HG03571 (cell line): ENCODE measurements at regions not wholly inside any gene's neighbourhood (a gene's known extent, or its start where the extent isn't known, plus 50 kb on each side); places are given as distances from the start of the nearest gene placed in this dataset.
"Not testable (repeated sequence)": the region's sequence is repeated elsewhere in the genome, so short reads cannot be mapped to it uniquely, and the experiment has no call there.

Source experiments
- ATAC-seq: cut with Tn5 transposase; IDR thresholded peaks from one replicate; pipeline ENCODE4 v1.9.1; 2021; ENCODE audit not compliant: unreplicated experiment

- ATAC-seq, result no peak
Observed at GRCh38 chr2:125330133-125330532, 1305.0 kb downstream of the CNTNAP5 start.

DNA sequence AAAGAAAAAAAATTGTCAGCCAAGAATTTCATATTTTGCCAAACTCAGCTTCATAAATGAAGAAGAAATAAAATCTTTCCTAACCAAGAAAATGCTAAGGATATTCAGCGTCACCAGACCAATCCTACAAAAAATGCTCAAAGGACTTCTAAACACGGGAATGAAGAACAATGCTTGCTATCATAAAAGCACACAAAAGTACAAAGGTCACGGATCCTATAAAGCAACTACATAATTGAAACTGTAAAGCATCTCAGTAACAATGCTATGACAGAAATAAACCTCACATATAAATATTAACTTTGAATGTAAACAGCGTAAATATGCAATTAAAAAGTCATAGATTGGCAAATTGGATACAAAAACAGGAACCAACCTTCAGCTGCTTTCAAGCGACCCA is 1314.6 kb upstream of the GYPC start:
- ATAC-seq, result no peak

- not testable (repeated sequence) for ATAC-seq
Observed at GRCh38 chr2:125353542-125353941, 1302.4 kb upstream of the GYPC start.

DNA sequence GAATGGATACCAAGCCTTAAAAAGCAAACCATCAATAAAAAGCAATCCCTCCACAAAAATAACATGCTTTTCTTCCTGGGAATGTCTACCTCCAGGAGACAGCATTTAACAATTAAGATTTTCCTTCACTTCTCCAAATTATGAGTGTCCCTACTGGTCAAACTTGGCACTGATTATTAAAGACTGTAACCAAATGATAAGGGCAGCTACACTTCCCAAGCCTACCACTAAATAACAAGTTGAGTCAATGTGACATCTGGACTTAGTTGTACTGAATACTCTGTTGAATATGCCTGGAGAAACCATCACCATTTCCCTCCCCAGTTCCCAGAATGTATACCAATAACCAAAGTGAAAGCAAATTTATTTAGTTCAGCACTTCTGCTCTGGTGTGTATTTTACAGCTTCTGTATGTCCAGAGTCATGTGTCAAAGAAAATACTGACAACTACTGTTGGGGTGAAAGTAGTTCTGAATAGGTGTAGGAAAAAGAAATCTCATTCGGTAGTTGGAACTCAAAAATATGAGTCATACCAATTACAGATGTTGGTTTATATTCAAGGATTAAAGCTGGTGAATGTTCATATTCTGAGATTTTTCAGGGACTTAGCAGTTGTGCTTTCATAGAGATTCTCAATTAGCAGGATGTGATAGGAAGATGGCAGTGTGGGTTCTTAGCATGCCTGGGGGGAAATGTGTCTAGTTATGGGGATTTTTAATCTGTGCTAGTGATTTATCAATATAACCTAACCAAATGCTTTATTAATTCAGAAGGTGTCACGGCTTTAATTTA is 1291.6 kb upstream of the GYPC start:
- no peak for ATAC-seq

DNA sequence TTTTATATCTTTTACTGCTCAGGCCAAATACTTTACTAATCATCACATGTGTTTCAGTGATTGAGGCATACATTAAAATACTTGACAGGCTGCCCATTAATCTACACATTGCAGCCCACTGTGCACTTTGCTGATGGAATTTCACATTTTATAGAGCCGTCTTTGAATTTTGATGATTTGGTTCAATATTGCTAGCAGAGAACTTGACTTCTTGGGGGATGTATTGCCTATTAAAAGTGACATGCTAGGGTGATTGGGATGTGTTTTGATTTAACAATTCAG is 1291.0 kb upstream of the GYPC start:
- no peak for ATAC-seq

GRCh38 chr2:125371867-125372266 is 1284.1 kb upstream of the GYPC start:
- no peak for ATAC-seq

DNA sequence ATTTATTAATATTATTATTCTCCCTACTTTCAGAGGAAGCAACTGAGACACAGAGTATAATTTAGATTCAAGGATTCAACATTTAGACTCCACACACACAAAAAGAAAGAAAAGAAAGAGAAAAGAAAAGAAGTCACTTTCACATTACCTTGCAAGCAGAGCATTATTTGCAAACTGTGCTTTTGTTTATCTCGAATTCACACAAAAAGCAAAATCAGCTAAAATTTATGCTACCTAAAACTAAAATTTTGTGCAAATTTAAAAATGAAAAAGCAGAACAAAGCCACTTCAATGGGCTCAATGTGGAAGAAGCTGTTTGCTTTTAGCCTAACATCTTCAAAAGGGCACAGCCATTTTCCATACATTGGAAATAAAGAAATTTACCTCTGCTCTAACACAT is 1282.7 kb upstream of the GYPC start:
- ATAC-seq, result no peak

- no peak for ATAC-seq
Observed at GRCh38 chr2:125386074-125386473, 1269.9 kb upstream of the GYPC start.

DNA sequence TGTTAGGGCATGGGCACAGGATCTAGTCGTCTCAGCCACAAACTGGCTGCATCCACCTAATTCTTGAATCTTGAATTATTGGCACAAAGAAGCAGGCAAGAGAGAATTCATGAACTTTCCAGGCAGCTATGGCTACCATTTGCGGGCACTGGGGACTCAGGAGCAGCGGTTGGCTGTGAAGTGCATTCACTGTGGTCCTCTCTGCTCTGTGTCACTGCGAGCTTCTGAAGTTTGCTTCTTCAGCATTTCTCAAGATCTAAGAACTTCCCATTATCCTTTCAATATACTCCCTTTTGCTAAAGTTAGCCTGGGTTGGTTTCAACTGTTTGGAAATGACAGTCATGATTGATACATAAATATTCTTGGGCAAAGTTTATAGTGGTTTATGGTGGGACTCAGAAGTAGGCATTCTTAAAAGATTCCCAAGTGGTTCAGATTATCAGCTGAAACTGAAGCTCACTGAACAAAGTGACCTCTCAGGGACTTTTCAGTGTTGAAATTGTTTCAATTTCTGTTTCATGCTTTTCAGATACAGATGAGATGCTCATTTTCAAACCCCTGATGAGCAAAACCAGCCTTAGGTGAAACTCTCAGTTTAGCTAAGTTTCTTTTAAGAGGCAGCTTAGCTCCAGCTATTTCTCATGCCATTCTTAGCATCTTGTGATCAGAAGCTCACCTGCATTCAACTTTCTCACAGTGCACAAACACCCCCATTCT is 1258.3 kb upstream of the GYPC start:
- peak; percentile 77 for ATAC-seq

GRCh38 chr2:125398738-125399524 is 1257.0 kb upstream of the GYPC start:
- ATAC-seq, result peak; percentile 38

GRCh38 chr2:125405816-125406215 is 1250.1 kb upstream of the GYPC start:
- no peak for ATAC-seq

DNA sequence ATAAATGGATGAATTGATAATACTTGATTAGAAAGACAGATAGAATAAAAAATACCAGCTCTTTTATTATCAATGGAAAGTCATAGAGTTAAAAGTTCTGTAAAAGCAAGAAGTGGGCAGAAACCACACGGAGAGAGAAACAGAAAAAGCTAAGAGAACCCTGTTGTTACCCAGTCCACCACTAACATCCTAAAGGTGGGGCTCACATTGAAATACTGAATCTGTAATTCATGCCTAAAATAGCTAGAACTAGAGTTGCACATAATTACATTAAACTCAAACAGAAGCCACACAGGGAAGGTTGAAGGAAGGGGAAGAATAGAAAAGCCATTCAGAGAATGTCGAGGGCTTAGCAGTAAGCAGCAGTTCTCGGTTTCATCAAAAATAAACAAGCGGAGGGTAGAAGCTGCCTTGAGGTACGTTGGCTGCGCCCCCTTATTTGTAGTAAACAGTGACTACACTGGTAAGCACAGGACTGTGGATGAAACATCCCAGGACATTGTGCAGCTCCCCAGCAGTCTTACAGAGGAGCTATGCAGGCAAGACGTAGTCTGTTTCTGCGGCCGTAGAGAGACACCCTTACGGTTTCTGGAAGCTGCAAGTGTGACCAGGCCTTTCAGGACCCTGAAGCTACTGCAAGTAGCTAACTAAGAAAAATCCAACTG is 1247.0 kb upstream of the GYPC start:
- no peak for ATAC-seq

- no peak for ATAC-seq
Observed at GRCh38 chr2:125418483-125418882, 1237.5 kb upstream of the GYPC start.

- not testable (repeated sequence) for ATAC-seq
Observed at GRCh38 chr2:125422198-125422770, 1233.7 kb upstream of the GYPC start.

DNA sequence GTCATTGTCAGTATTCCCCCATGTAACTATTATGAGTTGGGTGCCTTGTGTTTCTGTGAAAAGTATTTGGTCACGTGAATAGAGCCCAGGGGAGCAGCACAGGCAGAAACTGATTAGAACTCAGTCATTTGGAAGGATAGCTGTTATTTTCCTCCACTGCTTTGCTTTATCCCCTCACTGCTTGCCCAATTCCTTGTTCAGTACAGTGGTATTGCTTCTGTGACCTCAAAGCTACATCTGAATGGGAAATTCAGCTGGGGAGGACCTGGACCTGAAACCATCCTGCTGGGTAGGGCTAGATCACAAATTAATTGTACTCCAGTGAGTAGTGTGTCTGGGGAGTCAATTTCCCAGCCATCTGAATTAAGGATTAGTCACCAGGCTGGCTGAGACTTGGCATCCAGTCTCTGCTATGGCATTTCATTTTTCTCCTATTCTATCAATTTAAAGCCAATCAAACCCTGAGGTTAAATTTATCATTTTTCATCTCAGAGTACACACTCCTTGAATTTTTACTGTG is 1231.6 kb upstream of the GYPC start:
- ATAC-seq, result no peak

DNA sequence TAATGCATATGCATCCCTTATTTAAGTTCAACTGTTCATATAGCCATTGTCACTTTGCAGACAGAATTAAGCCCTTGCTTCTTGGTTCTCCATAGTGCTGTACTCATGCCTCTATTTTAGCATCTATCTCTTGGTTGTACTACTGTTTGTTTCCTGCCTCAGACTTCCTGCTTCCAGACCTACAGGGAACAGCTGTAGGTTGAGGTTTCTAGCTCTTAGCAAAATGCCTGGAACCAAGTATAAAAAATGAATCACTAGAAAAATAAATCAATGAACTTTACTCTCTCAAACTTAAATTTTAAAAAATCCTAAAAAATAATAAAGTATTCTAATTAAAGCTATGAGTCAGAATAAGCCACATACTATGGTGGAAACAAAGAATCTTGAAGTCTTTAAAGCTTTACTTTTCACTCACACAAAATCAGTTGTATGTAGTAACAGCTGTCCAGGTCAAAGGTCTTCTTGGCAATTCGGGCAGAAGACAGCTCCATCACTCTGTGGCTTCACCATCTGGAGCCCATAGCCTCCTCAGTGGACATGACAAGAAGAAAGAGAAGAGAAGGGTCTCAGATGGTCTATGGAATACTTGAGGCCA is 1228.1 kb upstream of the GYPC start:
- no peak for ATAC-seq

- ATAC-seq, result no peak
Observed at GRCh38 chr2:125444106-125444505, 1211.9 kb upstream of the GYPC start.

DNA sequence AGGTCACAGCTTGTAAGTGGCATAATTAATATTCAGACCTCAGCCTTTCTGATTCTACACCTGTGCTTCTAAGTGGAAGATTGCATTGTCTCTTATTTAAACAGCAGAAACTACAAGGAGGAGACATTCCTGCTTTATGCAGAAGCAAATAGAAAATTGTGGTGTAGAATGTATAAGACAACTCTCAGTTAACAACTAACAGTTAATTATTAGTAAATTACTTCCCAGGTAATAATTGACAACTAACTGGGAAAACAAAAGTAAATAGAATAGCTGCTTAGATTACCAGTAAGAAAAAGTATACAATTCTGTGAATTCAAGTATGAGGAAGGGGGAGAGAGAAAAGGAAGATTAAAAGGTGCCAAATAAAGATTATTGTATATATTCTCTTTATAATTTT is 1210.5 kb upstream of the GYPC start:
- no peak for ATAC-seq

GRCh38 chr2:125450092-125450491 is 1205.9 kb upstream of the GYPC start:
- no peak for ATAC-seq

DNA sequence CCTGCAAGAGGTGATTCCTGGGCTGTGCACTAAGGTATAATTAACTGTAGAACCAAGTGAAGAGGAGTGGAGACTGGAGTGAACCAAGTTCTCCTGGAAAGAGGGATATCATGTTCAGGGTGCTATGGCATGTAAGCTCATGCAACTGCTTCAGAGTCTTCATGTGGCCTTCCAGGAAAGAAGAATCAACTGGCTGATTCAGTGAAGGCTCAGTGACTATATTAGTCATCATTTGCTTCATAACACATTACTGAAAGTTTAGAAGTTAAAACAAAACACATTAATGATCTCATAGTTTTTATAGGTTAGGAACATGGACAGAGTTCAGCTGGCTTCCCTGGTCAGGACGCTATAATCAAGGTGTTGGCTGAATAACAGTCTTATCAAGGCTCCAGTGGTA is 1200.8 kb upstream of the GYPC start:
- no peak for ATAC-seq
